ENCODE measurements at regions not wholly inside any gene's neighbourhood (a gene's known extent, or its start where the extent isn't known, plus 50 kb on each side); places are given as distances from the start of the nearest gene placed in this dataset.

GRCh38 chr1:228983231-228983660 lies 248.0 kb downstream of the RHOU start:
- TF ChIP-seq, protein P1, sequence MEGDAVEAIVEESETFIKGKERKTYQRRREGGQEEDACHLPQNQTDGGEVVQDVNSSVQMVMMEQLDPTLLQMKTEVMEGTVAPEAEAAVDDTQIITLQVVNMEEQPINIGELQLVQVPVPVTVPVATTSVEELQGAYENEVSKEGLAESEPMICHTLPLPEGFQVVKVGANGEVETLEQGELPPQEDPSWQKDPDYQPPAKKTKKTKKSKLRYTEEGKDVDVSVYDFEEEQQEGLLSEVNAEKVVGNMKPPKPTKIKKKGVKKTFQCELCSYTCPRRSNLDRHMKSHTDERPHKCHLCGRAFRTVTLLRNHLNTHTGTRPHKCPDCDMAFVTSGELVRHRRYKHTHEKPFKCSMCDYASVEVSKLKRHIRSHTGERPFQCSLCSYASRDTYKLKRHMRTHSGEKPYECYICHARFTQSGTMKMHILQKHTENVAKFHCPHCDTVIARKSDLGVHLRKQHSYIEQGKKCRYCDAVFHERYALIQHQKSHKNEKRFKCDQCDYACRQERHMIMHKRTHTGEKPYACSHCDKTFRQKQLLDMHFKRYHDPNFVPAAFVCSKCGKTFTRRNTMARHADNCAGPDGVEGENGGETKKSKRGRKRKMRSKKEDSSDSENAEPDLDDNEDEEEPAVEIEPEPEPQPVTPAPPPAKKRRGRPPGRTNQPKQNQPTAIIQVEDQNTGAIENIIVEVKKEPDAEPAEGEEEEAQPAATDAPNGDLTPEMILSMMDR (IDR thresholded peaks at IDR 0.05) = no peak
- TF ChIP-seq POLR2A (IDR thresholded peaks at IDR 0.05) = no peak
